H1 (cell line): ENCODE measurements at regions not wholly inside any gene's neighbourhood (a gene's known extent, or its start where the extent isn't known, plus 50 kb on each side); places are given as distances from the start of the nearest gene placed in this dataset.

Experiments used
- CTCF ChIA-PET: fragments of 300-600 bp; sonication (Branson Sonifier 250); formaldehyde crosslinking; loops from one replicate; lab custom pipeline; 2021; ENCODE audit not compliant: partially characterized antibody; lab: Charles Lee
- POLR2A ChIA-PET: fragments of 300-600 bp; sonication (Branson Sonifier 250); formaldehyde crosslinking; loops from one replicate; lab custom pipeline; 2021; ENCODE audit warnings: inconsistent platforms; ENCODE audit not compliant: partially characterized antibody; lab: Charles Lee
- DNase-seq, 2 experiments: peaks; one replicate each; pipeline versions ENCODE4 v3.0.0 to v3.0.0-alpha.2; 2010 to 2022; ENCODE audit warnings: low spot score in 2 of 2, low read depth in 1 of 2, mixed read lengths in 1 of 2
- FAIRE-seq: peaks from 2 replicates; lab custom pipeline; 2011; peaks lifted over from hg19 to GRCh38; lab: Jason Lieb, UNC
- H2AFZ ChIP-seq: 2 replicates; pipeline ENCODE4 v1.8.1; 2012; ENCODE audit warnings: low read length, inconsistent platforms
- H2AK5ac ChIP-seq: 2 replicates; pipeline ENCODE4 v1.6.1; 2013; ENCODE audit warnings: low read depth, low read length
- H2BK120ac ChIP-seq: replicated peaks from 2 replicates; pipeline ENCODE3; 2013; ENCODE audit warnings: low read depth, low read length, inconsistent platforms
- H2BK12ac ChIP-seq: 2 replicates; pipeline ENCODE4 v1.6.1; 2013; ENCODE audit warnings: low read depth, low read length
- H2BK15ac ChIP-seq: 2 replicates; pipeline ENCODE4 v1.6.1; 2013; ENCODE audit warnings: low read length
- H2BK20ac ChIP-seq: 2 replicates; pipeline ENCODE4 v1.6.1; 2013; ENCODE audit warnings: low read length
- H2BK5ac ChIP-seq: 2 replicates; pipeline ENCODE4 v1.6.1; 2013; ENCODE audit warnings: low read depth, low read length
- H3K14ac ChIP-seq: 2 replicates; pipeline ENCODE4 v1.6.1; 2013; ENCODE audit warnings: inconsistent platforms; ENCODE audit not compliant: insufficient read length
- H3K18ac ChIP-seq: 2 replicates; pipeline ENCODE4 v1.6.1; 2013; ENCODE audit warnings: low read length; ENCODE audit errors: extremely low read depth
- H3K23ac ChIP-seq: 2 replicates; pipeline ENCODE4 v1.6.1; 2013; ENCODE audit warnings: inconsistent platforms; ENCODE audit not compliant: insufficient read length
- H3K23me2 ChIP-seq: 2 replicates; pipeline ENCODE4 v1.6.1; 2013; ENCODE audit warnings: low read depth, low read length
- H3K27ac ChIP-seq: 2 replicates; pipeline ENCODE4 v1.6.1; 2011; ENCODE audit warnings: low read depth, low read length, inconsistent platforms
- H3K27me3 ChIP-seq, 4 experiments: replicated peaks in 1 of 4; 1 replicate in 1 of 4; 2 replicates in 3 of 4; pipeline versions ENCODE4 v1.6.1 to v1.8.1; 2011 to 2013; ENCODE audit warnings: low read length in 3 of 4, mild to moderate bottlenecking in 3 of 4, inconsistent platforms in 2 of 4, mixed read lengths in 2 of 4, moderate library complexity in 1 of 4; ENCODE audit not compliant: control insufficient read depth in 3 of 4, insufficient read depth in 3 of 4; ENCODE audit errors: extremely low read depth in 1 of 4
- H3K36me3 ChIP-seq, 4 experiments: 2 replicates each; pipeline versions ENCODE4 v1.6.1 to v1.8.1; 2011 to 2013; ENCODE audit warnings: mild to moderate bottlenecking in 4 of 4, low read length in 3 of 4, moderate library complexity in 2 of 4, control low read depth in 1 of 4, inconsistent platforms in 1 of 4; ENCODE audit not compliant: insufficient read depth in 4 of 4, control insufficient read depth in 2 of 4
- H3K4ac ChIP-seq: replicated peaks from 2 replicates; pipeline ENCODE3; 2013; ENCODE audit warnings: low read length, low read depth, mixed read lengths, inconsistent platforms; ENCODE audit not compliant: insufficient read length
- H3K4me1 ChIP-seq, 4 experiments: replicated peaks in 1 of 4; 1 replicate in 1 of 4; 2 replicates in 3 of 4; pipeline versions ENCODE4 v1.6.1 to v1.8.1; 2011 to 2013; ENCODE audit warnings: low read length in 3 of 4, inconsistent platforms in 2 of 4, mixed read lengths in 1 of 4; ENCODE audit not compliant: insufficient read depth in 4 of 4, control insufficient read depth in 3 of 4
- H3K4me2 ChIP-seq, 2 experiments: 2 replicates each; pipeline versions ENCODE4 v1.6.1 to v1.8.1; 2011 to 2013; ENCODE audit warnings: low read depth in 2 of 2, low read length in 2 of 2, control low read depth in 1 of 2, inconsistent platforms in 1 of 2, mild to moderate bottlenecking in 1 of 2; ENCODE audit not compliant: insufficient read depth in 1 of 2
- H3K4me3 ChIP-seq, 4 experiments: fragments of 200-600, 300-600 bp in 1 of 4; sonication (generic), shearing (Covaris generic), sonication (Bioruptor Twin) in 1 of 4; 2 replicates each; pipeline versions ENCODE4 v1.5.1 to v1.8.1; 2011 to 2016; ENCODE audit warnings: low read length in 4 of 4, low read depth in 3 of 4, control low read depth in 2 of 4, inconsistent platforms in 2 of 4, mild to moderate bottlenecking in 2 of 4, mixed read lengths in 1 of 4, moderate library complexity in 1 of 4; ENCODE audit not compliant: insufficient read depth in 2 of 4; ENCODE audit errors: extremely low read depth in 1 of 4
- H3K56ac ChIP-seq: replicated peaks from 2 replicates; pipeline ENCODE3; 2013; ENCODE audit warnings: low read depth, mild to moderate bottlenecking, mixed read lengths, low read length, inconsistent platforms; ENCODE audit not compliant: insufficient read length
- H3K79me1 ChIP-seq: 2 replicates; pipeline ENCODE4 v1.6.1; 2013; ENCODE audit warnings: low read depth, low read length, control low read depth
- H3K79me2 ChIP-seq, 2 experiments: 2 replicates each; pipeline versions ENCODE4 v1.6.1 to v1.8.1; 2012 to 2013; ENCODE audit warnings: low read length in 2 of 2, mild to moderate bottlenecking in 2 of 2, inconsistent platforms in 1 of 2; ENCODE audit not compliant: insufficient read depth in 2 of 2, control insufficient read depth in 1 of 2
- H3K9ac ChIP-seq, 4 experiments: replicated peaks in 1 of 4; 1 replicate in 1 of 4; 2 replicates in 3 of 4; pipeline versions ENCODE4 v1.6.1 to v1.8.1; 2011 to 2013; ENCODE audit warnings: low read depth in 3 of 4, low read length in 3 of 4, control low read depth in 2 of 4, mild to moderate bottlenecking in 2 of 4, moderate library complexity in 2 of 4, inconsistent platforms in 1 of 4; ENCODE audit errors: extremely low read depth in 1 of 4
- H3K9me3 ChIP-seq, 2 experiments: 2 replicates each; pipeline versions ENCODE4 v1.6.1 to v1.8.1; 2012 to 2013; ENCODE audit warnings: mild to moderate bottlenecking in 2 of 2, moderate library complexity in 2 of 2, control low read depth in 1 of 2, inconsistent platforms in 1 of 2, low read depth in 1 of 2, low read length in 1 of 2, mixed read lengths in 1 of 2; ENCODE audit not compliant: insufficient read depth in 2 of 2
- H4K20me1 ChIP-seq, 2 experiments: replicated peaks in 1 of 2; 2 replicates each; pipeline versions ENCODE3 to v1.8.1; 2011 to 2013; ENCODE audit warnings: inconsistent platforms in 2 of 2, low read length in 2 of 2, mild to moderate bottlenecking in 1 of 2; ENCODE audit not compliant: insufficient read depth in 2 of 2, control insufficient read depth in 1 of 2
- H4K5ac ChIP-seq: 2 replicates; pipeline ENCODE4 v1.6.1; 2013; ENCODE audit warnings: low read length, low read depth, mixed read lengths, inconsistent platforms; ENCODE audit not compliant: insufficient read length
- H4K8ac ChIP-seq: 2 replicates; pipeline ENCODE4 v1.8.0; 2013; ENCODE audit warnings: mild to moderate bottlenecking, moderate library complexity, low read length, inconsistent platforms; ENCODE audit not compliant: insufficient read depth; ENCODE audit errors: extremely low read depth
- H4K91ac ChIP-seq: replicated peaks from 2 replicates; pipeline ENCODE3; 2013; ENCODE audit warnings: low read length, mixed read lengths, inconsistent platforms; ENCODE audit not compliant: insufficient read length
- BCL11A ChIP-seq, 2 experiments: IDR thresholded peaks; one replicate each; pipeline ENCODE4 v1.6.1; 2011; ENCODE audit warnings: low read depth in 2 of 2, low read length in 2 of 2, mild to moderate bottlenecking in 2 of 2
- EZH2 ChIP-seq: fragments of 200-600 bp; sonication (generic); IDR thresholded peaks from 2 replicates; pipeline ENCODE4 v1.7.1; 2012; ENCODE audit warnings: low read depth, mild to moderate bottlenecking, moderate library complexity, low read length, inconsistent platforms; ENCODE audit not compliant: severe bottlenecking
- GTF2F1 ChIP-seq: IDR thresholded peaks from 2 replicates; pipeline ENCODE4 v1.6.1; 2012; ENCODE audit warnings: low read depth, low read length, improper control_type of control experiment, borderline replicate concordance
- KDM1A ChIP-seq: fragments of 200-600, 300-600 bp; sonication (generic); IDR thresholded peaks from 2 replicates; pipeline ENCODE4 v1.7.1; 2016; ENCODE audit warnings: mild to moderate bottlenecking, low read length, borderline replicate concordance
- POLR2AphosphoS5 ChIP-seq: IDR thresholded peaks from 2 replicates; pipeline ENCODE4 v1.6.1; 2011; ENCODE audit warnings: low read depth, low read length
- RBBP5 ChIP-seq: IDR thresholded peaks from 2 replicates; pipeline ENCODE4 v1.7.1; 2012; ENCODE audit warnings: low read depth, mild to moderate bottlenecking, inconsistent platforms, low read length, moderate library complexity, borderline replicate concordance
- WGBS, 2 experiments: shearing (Covaris generic) in 1 of 2; methylation state at CpG; one replicate each; pipeline versions ENCODE4 v1.1.6 to v1.1.7; 2013 to 2015; ENCODE audit warnings: low lambda C conversion rate in 2 of 2, mixed read lengths in 2 of 2, inconsistent platforms in 1 of 2, low coverage in 1 of 2, missing lambda C conversion rate in 1 of 2; ENCODE audit not compliant: insufficient replicate concordance in 2 of 2, insufficient coverage in 1 of 2, insufficient read length in 1 of 2; ENCODE audit errors: extremely low coverage in 1 of 2, missing lambda C conversion rate in 1 of 2; 5-methylcytosine and 5-hydroxymethylcytosine counted together

GRCh38 chr5:44252545-44252944 lies 136.7 kb downstream of the FGF10 start:
- TF ChIP-seq GTF2F1, result no peak
- no peak for TF ChIP-seq BCL11A (IDR thresholded peaks at IDR 0.05; ENCODE audit: low read depth in 2 of 2, low read length in 2 of 2)
- no peak for TF ChIP-seq POLR2AphosphoS5
- no peak for TF ChIP-seq KDM1A
- TF ChIP-seq EZH2, result no peak
- TF ChIP-seq RBBP5, result no peak
- H3K4ac ChIP-seq, result no peak overlapping the region

More at GRCh38 chr5:44252545-44252944, 136.7 kb downstream of the FGF10 start:
- Histone ChIP-seq H4K8ac (no peak overlapping the region), H3K9me3 (no peaks in the 10 kb centered on the region), H3K4me3 (no peak overlapping the region), H4K91ac (no peak overlapping the region), H3K14ac (no peak overlapping the region), H3K36me3 (no peaks in the 10 kb centered on the region), H2AFZ (peak overlapping the region; percentile 89), H2AK5ac (no peak overlapping the region), H3K9ac (no peak overlapping the region), H2BK12ac (no peak overlapping the region), H3K27me3 (no peaks in the 10 kb centered on the region), H3K23ac (no peak overlapping the region), H2BK15ac (no peak overlapping the region), H4K20me1 (no peaks in the 10 kb centered on the region), H3K18ac (no peak overlapping the region), H4K5ac (no peak overlapping the region), H3K79me2 (no peaks in the 10 kb centered on the region), H3K27ac (no peak overlapping the region), H2BK5ac (no peak overlapping the region), H3K56ac (no peak overlapping the region), H3K23me2 (no peaks in the 10 kb centered on the region), H2BK20ac (no peak overlapping the region), H2BK120ac (no peak overlapping the region), H3K79me1 (no peaks in the 10 kb centered on the region), H3K4me2 (no peak overlapping the region), H3K4me1 (no peaks in the 10 kb centered on the region)
- CTCF ChIA-PET, result interaction anchor here (0.6 to 1.0 kb wide), 2 partner anchors 11 to 95 kb away, joined by 3 to 4 read pairs; no protein-coding TSS in a partner anchor
- POLR2A ChIA-PET, result no interaction called here
- FAIRE-seq (no peak), DNase-seq (no peak)
- 86% methylated on average over 2 of the region's 2 CpGs; no CpG with 5 or more reads in 1 of the 2 experiments for WGBS, 2 experiments
